DND-41 (cell line): ENCODE measurements at regions not wholly inside any gene's neighbourhood (a gene's known extent, or its start where the extent isn't known, plus 50 kb on each side); places are given as distances from the start of the nearest gene placed in this dataset.

Experiments used
- EZH2 ChIP-seq: IDR thresholded peaks from 3 replicates; pipeline ENCODE4 v1.6.1; 2012; ENCODE audit warnings: borderline replicate concordance, low read depth, mild to moderate bottlenecking, moderate library complexity, low read length, inconsistent platforms; ENCODE audit not compliant: severe bottlenecking
- TF ChIP-seq, protein P1 (sequence below): IDR thresholded peaks from 2 replicates; pipeline ENCODE4 v1.5.1; 2012; ENCODE audit warnings: borderline replicate concordance, low read length, moderate library complexity, mild to moderate bottlenecking; ENCODE audit not compliant: poor library complexity, severe bottlenecking; ENCODE audit errors: extremely low read depth

DNA sequence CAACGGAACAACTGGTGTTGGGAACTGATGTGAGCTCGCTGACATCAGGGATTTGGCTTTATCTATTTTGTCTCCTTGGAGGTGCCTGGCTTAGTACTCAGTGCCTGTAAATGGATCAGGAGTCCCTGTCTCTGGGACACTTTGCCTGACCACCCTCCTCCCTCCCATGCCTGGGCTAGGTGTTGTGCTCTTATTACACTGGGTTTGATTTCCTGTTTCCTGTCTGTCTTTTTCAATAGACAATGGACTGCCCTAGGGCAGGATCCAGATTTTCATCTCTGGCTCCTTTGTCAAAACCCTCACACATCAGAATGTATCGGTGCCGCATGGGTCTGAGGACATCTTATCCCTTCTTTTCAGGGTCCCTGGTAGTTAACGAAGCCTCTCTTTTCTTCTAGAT lies 223.6 kb upstream of the ASIC2 start:
- TF ChIP-seq, protein P1, sequence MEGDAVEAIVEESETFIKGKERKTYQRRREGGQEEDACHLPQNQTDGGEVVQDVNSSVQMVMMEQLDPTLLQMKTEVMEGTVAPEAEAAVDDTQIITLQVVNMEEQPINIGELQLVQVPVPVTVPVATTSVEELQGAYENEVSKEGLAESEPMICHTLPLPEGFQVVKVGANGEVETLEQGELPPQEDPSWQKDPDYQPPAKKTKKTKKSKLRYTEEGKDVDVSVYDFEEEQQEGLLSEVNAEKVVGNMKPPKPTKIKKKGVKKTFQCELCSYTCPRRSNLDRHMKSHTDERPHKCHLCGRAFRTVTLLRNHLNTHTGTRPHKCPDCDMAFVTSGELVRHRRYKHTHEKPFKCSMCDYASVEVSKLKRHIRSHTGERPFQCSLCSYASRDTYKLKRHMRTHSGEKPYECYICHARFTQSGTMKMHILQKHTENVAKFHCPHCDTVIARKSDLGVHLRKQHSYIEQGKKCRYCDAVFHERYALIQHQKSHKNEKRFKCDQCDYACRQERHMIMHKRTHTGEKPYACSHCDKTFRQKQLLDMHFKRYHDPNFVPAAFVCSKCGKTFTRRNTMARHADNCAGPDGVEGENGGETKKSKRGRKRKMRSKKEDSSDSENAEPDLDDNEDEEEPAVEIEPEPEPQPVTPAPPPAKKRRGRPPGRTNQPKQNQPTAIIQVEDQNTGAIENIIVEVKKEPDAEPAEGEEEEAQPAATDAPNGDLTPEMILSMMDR: no peak
- TF ChIP-seq EZH2: no peak
